ENCODE measurements at regions not wholly inside any gene's neighbourhood (a gene's known extent, or its start where the extent isn't known, plus 50 kb on each side); places are given as distances from the start of the nearest gene placed in this dataset.
"Not testable (repeated sequence)": the region's sequence is repeated elsewhere in the genome, so short reads cannot be mapped to it uniquely, and the experiment has no call there.

GRCh38 chr6:21773576-21773968, 180.0 kb downstream of the SOX4 start:
- no peak for DNase-seq

GRCh38 chr6:21777846-21778245, 184.3 kb downstream of the SOX4 start:
- no peak for DNase-seq

GRCh38 chr6:21780141-21780540, 186.6 kb downstream of the SOX4 start:
- no peak for DNase-seq

- DNase-seq, result no peak
Measured at GRCh38 chr6:21780679-21781078, 187.1 kb downstream of the SOX4 start.

- DNase-seq, result no peak
Measured at GRCh38 chr6:21781128-21781527, 187.6 kb downstream of the SOX4 start.

GRCh38 chr6:21785164-21785563, 191.6 kb downstream of the SOX4 start:
- DNase-seq, result no peak

GRCh38 chr6:21791056-21791455, 197.5 kb downstream of the SOX4 start:
- DNase-seq, result no peak

GRCh38 chr6:21791581-21791980, 198.0 kb downstream of the SOX4 start:
- no peak for DNase-seq

GRCh38 chr6:21792177-21792576, 198.6 kb downstream of the SOX4 start:
- no peak for DNase-seq

- not testable (repeated sequence) for DNase-seq
Measured at GRCh38 chr6:21796979-21797378, 203.4 kb downstream of the SOX4 start.

GRCh38 chr6:21798468-21798867, 204.9 kb downstream of the SOX4 start:
- DNase-seq, result no peak

GRCh38 chr6:21800330-21800729, 206.8 kb downstream of the SOX4 start:
- no peak for DNase-seq

GRCh38 chr6:21800948-21801438, 207.4 kb downstream of the SOX4 start:
- no peak for DNase-seq

GRCh38 chr6:21801446-21802174, 208.1 kb downstream of the SOX4 start:
- DNase-seq, result no peak

GRCh38 chr6:21802175-21802822, 208.7 kb downstream of the SOX4 start:
- DNase-seq, result no peak

GRCh38 chr6:21804941-21805610, 211.5 kb downstream of the SOX4 start:
- DNase-seq, result no peak

- DNase-seq, result no peak
Measured at GRCh38 chr6:21807299-21808044, 213.9 kb downstream of the SOX4 start.

GRCh38 chr6:21808045-21808470, 214.5 kb downstream of the SOX4 start:
- DNase-seq, result no peak

- DNase-seq, result no peak
Measured at GRCh38 chr6:21808551-21809242, 215.1 kb downstream of the SOX4 start.

GRCh38 chr6:21811484-21811883, 217.9 kb downstream of the SOX4 start:
- no peak for DNase-seq

GRCh38 chr6:21816231-21816630, 222.7 kb downstream of the SOX4 start:
- no peak for DNase-seq

- no peak for DNase-seq
Measured at GRCh38 chr6:21820442-21820841, 226.9 kb downstream of the SOX4 start.

- no peak for DNase-seq
Measured at GRCh38 chr6:21823371-21823770, 229.8 kb downstream of the SOX4 start.

Measured in AML-193 (cell line).